ENCODE measurements at regions not wholly inside any gene's neighbourhood (a gene's known extent, or its start where the extent isn't known, plus 50 kb on each side); places are given as distances from the start of the nearest gene placed in this dataset.
"Not testable (repeated sequence)": the region's sequence is repeated elsewhere in the genome, so short reads cannot be mapped to it uniquely, and the experiment has no call there.

- no peak for DNase-seq
Measured at GRCh38 chr2:173673640-173674039, 291.5 kb downstream of the SP3 start.

GRCh38 chr2:173676647-173677046 lies 288.5 kb downstream of the SP3 start:
- no peak for DNase-seq

DNA sequence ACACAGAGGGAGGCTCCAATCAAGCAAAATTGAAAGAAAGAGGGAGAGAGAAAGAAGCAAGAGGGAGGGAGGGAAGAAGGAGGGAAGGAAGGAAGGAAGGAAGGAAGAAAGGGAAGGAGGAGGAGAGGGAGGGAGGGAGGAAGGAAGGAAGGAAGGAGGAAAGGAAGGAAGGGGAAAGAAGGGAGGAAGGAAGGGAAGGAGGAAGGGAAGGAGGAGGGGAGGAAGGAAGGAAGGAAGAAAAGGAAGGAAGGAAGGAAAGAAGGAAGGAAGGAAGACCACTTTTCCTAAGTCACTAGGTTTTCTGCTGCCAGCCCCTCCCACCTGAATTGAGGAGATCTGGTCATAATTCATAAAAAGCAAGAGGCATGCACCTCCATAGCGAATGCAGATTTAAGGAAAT lies 287.0 kb downstream of the SP3 start:
- no peak for DNase-seq

DNA sequence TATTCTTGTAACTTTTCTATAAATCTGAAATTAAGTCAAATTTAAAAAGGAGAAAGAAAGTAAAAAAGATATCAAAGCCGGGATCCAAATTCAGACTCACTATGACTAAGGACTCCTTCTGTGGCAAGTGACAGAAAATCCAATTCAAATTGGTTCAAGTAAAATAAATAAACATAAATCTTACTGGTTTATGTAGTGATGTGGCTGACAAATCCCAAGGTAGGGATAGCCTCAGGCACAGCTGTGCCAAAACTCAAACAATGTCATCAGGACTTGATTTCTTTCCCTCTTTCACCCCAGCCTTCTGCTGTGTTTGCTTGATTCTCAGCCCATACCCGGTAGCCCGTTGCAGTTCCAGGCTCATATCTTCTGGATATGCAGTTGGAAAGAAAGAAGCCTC lies 284.6 kb downstream of the SP3 start:
- DNase-seq, result no peak

- no peak for DNase-seq
Measured at GRCh38 chr2:173681881-173682650, 283.1 kb downstream of the SP3 start.

GRCh38 chr2:173684896-173685459 lies 280.2 kb downstream of the SP3 start:
- no peak for DNase-seq

DNA sequence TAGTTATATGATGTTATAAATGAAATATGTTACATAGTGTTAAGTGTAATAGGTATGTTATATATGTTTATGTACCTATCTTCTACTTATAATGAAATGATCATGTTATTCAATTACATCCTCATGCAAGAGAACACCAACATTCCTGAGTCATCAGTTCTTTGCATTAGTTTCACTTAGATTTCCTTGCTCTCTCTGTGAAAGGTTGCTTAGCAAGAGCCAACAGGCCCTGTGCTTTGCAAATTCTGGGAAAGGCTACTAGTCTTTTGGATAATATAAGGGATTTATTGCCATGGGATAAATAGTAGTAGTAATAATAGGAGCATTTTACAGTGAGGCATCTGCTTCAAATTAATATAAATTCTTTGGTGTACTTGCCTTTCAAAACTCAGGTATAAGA lies 274.8 kb downstream of the SP3 start:
- no peak for DNase-seq

- no peak for DNase-seq
Measured at GRCh38 chr2:173692068-173692467, 273.1 kb downstream of the SP3 start.

DNA sequence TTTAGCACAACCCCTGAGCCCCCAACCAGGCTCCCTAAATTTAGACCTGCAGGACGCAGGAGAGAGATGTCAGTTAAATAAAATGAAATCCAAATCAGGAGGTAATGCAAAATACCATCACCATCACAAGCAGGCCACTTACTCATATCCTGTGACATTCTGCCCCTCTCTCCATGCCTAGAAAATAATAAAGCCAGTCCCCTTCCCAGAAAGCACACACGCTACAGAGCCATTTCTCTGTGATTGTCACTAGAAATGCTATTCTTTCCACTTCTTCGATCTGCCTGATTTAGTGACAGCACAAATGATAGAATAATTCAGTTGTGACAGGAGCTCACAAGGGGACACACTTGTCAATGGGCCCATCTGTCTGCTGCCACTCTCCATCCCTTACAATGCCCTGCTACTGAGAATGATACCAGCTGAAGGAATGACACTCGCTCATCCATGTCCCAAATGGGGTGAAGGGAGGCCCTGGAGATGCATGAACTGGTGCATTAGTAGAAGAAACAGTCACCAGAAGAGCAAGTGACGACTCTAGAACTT lies 272.1 kb downstream of the SP3 start:
- no peak for DNase-seq

DNA sequence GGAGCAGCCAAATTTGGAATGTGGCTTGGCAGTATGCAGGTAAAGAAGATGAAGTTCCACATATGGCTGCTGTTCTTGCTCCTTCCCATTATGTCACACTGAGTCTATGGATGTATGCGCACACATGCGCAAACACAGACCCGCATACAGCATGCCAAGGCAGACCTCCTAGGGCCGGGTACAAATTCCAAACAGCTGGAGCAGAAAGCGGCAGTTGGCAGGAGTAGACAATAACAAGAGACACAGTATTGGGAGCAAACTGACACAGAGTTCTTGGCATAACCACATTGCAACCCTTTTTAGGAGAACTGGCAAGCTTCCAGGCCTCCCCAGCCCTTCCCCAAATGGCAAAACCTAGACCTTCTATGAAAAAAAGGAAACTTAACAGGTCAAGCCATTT lies 268.9 kb downstream of the SP3 start:
- DNase-seq, result no peak

- no peak for DNase-seq
Measured at GRCh38 chr2:173697929-173698328, 267.2 kb downstream of the SP3 start.

- no peak for DNase-seq
Measured at GRCh38 chr2:173705656-173706055, 259.5 kb downstream of the SP3 start.

GRCh38 chr2:173706936-173707335 lies 258.2 kb downstream of the SP3 start:
- no peak for DNase-seq

- DNase-seq, result no peak
Measured at GRCh38 chr2:173708806-173709205, 256.4 kb downstream of the SP3 start.

DNA sequence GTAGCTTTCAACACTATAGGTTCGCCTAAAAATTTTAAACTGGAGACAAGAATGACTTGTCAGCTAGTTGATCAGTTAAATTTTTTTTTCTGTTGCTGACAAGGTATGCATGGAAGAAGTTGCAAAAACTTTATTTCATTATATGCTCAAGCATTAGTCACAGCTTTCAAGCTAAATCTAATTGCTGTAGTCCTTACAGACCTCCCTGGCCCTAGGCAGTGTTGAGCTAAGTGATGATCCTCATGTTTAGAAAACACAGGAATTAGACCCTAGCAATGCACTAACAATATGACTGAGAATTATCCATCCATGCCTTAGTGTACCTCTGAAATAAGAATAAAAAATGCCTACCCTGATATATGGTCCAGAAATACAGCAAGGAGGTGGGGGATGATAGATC lies 253.4 kb downstream of the SP3 start:
- DNase-seq, result no peak

DNA sequence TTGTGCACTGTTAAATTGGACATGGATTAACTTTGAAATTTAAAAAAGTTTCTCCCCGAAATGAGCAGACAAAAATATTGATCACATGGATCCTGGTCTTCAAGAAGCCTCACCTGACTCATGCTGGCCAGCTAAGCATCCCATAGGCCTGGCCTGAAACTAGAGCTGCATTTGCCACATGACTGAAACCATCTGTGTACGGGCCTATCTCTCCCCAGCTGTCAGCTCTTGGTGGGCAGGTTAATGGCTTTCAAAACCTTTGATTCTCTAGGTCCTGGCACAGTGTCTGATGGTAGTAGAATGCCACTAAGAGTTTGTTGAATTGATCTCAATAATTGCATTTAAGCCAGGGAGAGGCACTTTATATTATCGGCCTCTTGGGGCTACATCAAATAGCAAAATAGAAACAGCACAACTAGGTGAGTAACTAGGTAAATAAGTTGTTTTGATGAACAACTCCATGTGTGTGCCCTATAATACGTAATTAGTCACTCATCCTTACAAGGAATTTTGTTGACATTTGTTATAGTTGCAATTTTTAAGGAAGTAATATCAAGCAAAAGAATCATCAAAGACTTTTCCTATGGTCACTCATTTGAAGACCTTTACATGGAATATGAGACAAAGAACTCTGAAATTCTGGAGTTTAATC lies 251.1 kb downstream of the SP3 start:
- no peak for DNase-seq

GRCh38 chr2:173715441-173715840 lies 249.7 kb downstream of the SP3 start:
- no peak for DNase-seq

GRCh38 chr2:173716458-173717052 lies 248.6 kb downstream of the SP3 start:
- DNase-seq, result no peak

- no peak for DNase-seq
Measured at GRCh38 chr2:173719471-173719870, 245.7 kb downstream of the SP3 start.

DNA sequence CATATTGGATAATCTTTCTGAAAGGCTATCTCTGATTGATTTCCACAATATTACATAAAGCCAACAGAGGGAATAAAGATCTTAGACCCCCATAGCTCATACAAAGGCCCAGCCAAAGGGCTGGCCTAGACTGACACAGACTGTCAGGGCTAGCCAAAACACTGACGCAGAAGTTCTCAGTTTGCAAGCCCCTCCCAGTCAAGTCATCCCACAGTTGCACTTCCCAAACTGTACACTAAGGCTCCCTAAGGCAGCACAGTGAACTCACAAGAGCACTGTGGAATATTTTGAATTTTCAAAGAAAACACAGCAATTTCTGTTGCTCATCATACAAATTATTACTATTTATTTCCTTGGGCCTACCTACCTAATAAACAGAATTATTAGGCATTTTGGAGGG lies 244.9 kb downstream of the SP3 start:
- no peak for DNase-seq

DNA sequence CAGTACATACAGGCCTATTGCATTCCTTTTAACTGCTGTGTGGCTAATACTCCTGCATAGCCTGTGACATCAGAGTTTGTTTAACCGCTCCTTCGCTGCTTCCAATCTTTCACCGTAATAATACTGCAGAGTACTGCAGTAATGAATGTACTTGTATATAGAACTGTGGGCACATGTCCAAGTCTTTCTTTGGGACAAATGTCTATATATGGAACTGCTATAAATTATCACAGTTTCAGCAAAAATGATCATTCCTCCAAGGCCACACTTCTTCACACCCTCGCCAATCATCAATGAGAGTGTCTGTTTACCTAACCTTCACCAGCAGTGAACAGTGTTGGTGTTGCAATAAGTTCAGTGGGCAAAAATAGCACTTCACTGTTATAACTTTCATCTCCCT lies 230.4 kb downstream of the SP3 start:
- no peak for DNase-seq

GRCh38 chr2:173737954-173738575 lies 227.1 kb downstream of the SP3 start:
- DNase-seq, result not testable (repeated sequence)

GRCh38 chr2:173739006-173739405 lies 226.2 kb downstream of the SP3 start:
- no peak for DNase-seq

All from kidney glomerular epithelial cell (primary cell).